GM21576 (cell line): ENCODE measurements at regions not wholly inside any gene's neighbourhood (a gene's known extent, or its start where the extent isn't known, plus 50 kb on each side); places are given as distances from the start of the nearest gene placed in this dataset.

Source experiments
- ATAC-seq: cut with Tn5 transposase; IDR thresholded peaks from one replicate; pipeline ENCODE4 v1.9.1; 2021; ENCODE audit warnings: mild to moderate bottlenecking, moderate library complexity; ENCODE audit not compliant: unreplicated experiment

DNA sequence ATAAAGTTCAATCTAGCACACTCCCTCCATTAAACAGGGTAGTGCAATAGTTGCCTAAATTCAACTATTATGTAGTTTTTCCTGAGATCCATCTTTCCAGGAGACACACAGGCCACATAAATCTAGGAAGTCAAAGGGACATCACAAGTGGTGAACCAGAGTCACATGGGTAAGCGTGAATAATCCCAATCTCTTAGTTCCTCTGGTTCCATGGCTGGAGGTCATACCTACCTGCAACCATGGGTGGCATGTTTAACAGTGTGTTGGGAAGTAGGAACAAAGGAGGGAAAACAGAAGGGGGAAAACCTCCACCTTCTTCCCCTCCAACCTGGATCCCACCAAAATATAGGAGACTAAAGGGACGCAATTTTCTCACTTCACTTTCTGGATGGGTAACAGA lies 2651.6 kb downstream of the ARAP2 start:
- no peak for ATAC-seq

DNA sequence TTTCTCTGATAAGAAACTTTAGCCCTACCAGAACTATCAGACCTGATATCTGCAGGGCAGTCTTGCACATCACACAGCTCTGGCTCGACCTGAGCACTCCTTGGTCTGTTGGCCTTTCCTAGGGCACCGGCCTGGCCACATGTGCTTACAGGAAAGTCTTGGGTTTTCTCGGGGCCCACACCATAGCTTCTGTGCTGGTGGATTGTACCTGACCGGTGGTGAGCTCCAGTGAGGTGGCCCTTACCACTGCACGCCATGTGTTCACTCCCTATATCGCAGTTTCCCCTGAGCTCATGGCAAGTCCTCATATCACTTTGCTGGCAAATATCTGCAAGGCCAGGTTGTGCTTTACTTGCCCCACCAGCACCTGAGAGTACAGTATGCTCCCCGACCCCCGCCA lies 2637.4 kb downstream of the ARAP2 start:
- ATAC-seq: no peak

DNA sequence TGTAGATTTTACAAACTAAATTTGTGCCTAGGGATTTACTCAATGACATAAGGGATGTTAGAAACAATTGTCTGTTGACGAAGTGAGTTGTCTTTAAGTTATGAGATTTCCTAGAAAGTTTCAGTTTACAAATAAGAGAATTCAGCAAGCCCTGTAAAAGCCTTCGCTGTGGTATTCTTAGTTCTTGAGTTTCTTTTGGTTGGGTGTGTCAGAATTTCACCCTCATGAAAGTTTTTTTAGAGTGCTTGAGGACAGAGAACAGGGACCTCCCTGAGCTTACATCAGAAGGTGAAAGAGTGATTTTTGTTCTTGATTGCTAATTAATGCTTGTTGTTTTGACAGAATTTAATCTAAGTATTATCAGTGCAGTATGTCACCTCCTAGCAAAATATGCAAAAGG lies 2628.2 kb downstream of the ARAP2 start:
- no peak for ATAC-seq

DNA sequence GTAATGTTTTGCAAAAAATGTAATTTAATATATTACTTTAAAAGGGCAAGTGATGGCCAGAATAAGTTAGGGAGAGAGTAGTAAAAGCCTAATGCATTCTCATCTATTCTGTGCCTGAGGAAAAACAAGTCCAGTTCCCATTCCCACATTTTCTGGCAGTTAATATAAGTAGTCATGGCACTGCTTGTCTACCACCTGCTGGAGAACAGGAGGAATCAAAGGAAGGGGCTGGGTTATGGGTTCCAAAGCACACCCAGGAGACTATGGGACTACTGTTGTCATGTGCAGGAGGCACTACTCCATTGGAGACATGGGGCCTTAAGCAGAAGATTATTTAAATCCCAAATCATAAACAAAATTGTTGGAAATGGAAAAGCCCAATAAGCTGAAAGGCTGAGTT lies 2618.6 kb downstream of the ARAP2 start:
- no peak for ATAC-seq

DNA sequence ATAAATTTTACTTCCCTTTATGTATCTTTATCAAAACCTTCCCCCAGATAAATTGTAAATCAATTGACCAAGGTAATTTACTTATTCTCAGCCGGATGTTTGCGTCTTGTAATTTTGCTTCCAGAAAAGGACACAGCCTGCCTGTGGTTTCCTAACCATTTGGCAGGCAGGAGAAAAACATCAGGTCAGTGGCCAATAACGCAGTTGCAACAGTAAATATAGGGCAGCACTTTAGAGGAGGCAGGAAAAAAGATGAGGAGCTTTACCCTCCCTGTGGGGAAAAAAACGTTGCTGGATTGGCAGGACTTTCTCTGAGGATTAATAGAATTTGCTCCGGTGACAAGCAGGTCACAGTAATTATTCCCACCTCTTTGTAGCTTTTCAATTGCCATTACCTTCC lies 2618.1 kb downstream of the ARAP2 start:
- ATAC-seq: no peak

DNA sequence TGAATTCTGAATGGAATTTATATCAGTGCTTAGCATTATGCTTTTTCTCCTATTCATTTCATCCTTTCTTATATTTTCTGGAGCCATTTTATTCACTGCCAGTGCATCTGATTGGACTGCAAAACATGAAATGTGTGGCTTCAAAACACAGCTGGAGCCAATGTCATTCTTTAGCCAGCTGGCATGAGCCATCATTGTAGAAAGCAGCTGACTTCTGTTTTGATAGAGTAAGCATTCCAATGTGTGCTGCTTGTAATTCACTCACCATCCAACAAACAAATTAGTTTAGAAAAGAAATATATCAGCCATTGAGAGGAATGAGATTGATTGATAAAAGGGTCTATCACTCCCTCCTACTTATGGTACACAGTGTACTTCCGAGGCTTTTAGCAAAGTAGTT lies 2616.0 kb downstream of the ARAP2 start:
- no peak for ATAC-seq

DNA sequence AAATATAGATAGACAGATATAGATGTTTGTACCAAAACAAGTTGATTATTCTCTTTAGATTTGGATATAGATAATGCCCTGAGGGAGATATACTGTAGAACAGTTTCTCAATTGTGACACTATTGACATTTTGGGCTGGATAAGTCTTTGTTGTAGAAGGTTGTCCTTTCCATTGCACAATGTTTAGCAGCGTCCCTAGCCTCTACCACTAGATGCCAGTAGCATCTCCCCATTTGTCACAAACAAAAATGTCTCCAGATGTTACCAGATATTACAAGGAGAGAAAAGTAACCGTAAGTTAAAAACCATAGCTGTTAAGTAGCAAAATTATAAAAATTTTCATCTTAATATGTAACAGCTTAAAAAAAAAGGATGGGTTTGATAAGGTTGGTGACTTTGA lies 2595.3 kb downstream of the ARAP2 start:
- ATAC-seq: no peak

DNA sequence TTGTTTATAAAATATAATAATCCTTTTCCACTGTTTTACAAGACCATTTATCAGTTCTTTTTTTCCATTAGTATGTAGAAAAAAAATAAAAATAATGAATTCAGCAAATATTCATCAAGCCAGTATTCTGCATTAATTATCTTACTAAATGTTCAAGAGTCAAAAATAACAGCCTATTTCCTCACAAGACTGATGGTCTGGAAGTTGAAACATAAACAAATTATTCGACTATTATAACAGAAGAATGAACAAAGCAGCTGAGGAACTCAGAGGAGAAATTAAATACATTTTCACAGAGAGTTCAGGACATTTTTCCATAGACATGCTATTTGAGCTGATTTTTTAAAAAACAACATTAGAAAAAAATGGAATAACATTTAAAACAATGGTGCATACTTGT lies 2594.8 kb downstream of the ARAP2 start:
- no peak for ATAC-seq

DNA sequence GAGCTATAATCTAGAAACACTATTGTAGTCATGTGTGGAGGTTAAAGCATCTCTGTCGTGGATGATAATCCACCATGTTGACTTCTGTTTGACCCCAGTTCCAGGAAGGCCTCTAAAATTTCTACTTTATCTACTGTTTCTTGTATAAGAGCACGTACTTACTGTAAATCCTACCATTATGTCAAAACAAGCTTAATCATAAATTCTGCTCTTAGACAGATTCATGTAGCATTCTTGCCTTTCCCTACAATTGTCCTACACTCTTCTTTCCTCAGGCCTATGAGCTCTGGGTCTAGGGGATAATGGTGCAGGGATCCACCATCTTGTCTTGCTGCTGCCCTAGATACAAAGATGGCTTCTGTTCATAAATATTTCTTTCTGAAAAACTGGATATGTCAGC lies 2594.3 kb downstream of the ARAP2 start:
- ATAC-seq: no peak

DNA sequence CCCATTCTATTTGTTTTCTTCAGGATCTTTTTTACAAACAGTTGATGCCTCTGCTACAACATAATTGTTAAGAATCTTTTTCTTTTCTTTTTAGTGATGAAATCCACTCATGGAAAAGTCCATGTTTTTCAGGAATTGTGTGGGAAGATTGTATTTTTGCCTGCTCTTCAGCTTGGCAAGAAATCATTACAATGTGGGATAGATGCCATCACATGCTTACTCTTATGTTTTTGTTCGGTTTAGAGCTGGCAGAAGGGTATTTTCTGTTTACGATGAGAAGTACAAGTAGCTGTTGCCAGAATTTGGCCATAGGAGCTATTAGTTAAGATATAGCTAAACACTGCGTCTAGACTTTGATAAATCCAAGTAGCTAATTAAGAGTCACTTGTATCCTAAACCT lies 2585.3 kb downstream of the ARAP2 start:
- no peak for ATAC-seq

DNA sequence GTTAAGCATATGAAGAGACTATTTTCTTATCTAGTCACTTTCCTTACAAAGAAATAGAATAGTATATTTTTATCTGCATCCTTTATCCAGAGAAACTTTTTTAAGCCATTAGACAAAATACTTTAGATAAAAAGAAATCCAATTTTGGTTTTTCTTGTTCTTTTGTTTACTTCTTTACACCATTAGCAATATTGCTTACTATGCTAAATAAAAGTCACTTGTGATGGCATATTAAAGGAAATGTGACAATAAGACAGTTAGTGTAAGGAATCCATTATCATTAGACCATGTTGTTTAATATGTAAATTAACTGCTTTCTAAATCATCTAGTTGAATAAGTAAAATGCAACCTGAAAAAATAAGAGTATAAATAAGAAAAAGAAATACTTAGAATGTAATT lies 2582.7 kb downstream of the ARAP2 start:
- no peak for ATAC-seq

DNA sequence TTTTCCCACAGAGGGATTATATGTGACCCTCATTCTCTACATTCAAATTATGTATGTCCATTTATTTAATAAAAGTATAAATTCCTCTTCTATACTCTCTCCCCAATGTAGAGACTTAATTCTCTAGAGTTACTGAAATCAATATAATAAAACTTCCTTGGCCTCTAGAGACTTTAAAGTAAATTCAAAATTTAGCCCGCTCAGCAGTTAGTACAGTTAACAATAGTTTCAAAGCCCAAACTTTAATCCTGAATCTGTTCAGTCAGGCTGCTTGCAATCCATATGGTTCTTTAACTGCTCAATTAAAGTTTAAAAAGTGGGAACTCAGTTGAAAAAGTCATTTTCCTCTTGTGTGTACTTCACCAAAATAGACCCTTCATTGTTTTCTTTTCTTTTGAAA lies 2558.4 kb downstream of the ARAP2 start:
- ATAC-seq: no peak

DNA sequence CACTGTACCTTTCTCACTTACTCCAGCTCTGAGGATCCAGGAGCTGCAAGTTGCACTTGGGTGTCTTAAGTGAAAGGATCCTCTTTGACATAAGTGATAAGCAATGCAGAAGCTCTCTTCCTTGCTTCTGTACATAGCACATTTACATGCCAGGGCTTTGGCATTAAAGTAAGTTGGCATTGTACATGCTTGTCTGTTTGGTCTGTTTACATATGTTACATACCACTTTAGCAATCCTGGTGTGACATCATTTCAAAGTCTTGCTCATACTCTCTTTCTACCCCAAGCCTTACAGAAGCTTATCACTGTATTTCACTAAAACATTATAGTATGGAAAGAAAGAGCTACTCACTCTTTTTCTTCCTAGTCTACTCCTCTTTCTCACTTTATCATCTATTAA lies 2548.3 kb downstream of the ARAP2 start:
- ATAC-seq: no peak

DNA sequence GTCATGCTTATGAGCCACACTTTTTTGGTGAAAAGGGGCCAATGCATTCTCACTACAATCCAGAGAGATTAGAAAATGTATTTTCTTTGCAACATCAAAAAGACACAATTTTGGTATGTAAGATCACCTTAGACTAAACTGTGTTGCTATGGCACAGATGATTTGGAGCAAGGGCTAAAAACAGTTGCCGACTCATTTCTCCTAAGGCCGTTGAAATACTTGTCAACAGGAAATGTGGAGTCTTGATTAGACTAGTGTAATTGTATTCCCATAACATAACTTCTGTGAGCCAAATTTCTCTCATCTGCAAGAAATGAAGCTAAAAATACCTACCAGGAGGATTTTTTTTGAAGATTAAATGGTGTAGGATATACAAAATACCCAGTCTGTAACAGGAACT lies 2547.7 kb downstream of the ARAP2 start:
- no peak for ATAC-seq

DNA sequence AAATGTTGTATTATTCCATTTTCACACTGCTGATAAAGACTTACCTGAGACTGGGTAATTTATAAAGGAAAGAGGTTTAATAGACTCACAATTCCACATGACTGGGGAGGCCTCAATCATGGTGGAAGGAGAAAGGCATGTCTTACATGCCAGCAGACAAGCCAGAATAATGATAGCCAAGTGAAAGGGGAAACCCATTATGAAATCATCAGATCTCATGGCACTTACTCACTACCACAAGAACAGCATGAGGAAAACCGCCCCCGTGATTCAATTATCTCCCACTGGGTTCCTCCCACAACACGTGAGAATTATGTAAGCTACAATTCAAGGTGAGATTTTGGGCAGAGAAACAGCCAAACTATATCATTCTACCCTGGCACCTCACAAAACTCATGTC lies 2535.1 kb downstream of the ARAP2 start:
- no peak for ATAC-seq

DNA sequence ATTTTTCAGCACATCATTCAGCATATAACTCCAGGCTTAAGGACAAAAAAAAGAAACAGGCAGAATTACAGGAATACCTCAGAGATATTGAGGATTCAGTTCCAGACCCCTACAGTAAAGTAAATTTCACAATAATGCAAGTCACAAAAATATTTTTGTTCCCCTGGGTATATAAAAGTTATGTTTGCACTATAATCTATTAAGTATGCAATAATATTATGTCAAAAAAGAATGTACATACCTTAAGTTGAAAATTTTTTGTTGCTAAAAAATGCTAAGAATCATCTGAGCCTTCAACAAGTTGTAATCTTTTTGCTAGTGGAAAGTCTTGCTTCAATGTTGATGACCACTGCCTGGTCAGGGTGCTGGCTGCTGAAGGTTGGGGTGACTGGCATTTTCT lies 2532.5 kb downstream of the ARAP2 start:
- no peak for ATAC-seq

DNA sequence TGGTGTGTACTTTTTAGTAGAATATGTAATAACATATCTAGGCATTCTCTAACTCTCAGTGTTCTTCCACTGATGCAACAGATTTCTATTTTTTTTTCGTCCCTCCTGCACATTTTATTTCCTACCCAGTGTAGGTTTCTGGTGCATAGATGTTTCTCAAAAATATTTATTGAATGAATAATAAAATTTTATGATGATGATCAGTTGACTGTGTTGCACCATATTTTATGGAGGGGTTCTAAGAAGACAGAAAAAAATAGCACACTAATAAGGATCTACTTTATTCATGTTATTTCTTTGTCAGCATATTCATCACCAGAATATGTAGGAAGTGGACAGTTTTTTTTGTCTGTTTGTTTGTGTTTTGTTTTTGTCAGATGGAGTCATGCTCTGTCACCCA lies 2529.3 kb downstream of the ARAP2 start:
- no peak for ATAC-seq

DNA sequence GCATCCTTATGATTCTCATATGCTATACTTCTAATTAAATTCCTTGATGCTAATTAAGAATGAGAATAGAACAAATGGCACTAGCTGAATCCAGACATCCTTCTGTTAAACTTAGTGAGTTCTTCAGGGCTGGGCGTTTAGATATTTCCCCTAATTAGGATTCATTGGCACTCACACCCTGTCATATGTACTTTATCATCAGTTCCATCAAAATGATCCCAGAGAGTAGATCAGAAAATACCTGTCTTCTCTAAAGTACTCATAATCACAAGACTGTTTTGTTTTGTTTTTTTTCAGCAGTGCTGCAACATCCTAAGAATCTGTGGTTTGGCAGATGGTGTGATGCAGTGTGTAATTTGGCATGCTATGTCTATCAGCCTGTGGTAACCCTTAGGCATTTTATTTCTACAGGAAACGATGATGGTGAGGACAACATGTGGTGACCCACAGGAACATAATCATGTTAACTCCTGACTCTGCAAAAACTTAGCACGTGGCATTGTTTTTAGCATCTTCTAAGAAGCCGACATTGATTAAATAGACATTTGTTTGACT lies 2528.4 kb downstream of the ARAP2 start:
- no peak for ATAC-seq

DNA sequence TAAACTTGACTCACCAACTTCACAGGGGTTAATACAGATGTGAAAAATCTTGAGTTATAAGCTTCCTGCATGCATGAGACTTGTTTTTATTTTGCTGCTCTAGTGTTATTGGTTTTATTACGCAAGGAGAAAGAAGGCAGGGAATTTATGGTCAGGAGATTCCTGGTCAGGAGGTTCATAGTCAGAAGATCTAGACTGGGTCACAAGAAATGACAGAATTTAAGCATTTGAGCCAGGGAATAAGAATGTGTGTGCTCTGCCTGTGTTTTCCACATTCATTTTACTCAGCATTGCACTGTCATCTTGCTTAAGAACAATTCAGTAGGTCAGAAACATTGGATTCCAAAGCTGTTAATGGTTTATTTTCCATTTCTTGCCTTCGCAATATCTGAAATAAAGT lies 2522.1 kb downstream of the ARAP2 start:
- no peak for ATAC-seq

DNA sequence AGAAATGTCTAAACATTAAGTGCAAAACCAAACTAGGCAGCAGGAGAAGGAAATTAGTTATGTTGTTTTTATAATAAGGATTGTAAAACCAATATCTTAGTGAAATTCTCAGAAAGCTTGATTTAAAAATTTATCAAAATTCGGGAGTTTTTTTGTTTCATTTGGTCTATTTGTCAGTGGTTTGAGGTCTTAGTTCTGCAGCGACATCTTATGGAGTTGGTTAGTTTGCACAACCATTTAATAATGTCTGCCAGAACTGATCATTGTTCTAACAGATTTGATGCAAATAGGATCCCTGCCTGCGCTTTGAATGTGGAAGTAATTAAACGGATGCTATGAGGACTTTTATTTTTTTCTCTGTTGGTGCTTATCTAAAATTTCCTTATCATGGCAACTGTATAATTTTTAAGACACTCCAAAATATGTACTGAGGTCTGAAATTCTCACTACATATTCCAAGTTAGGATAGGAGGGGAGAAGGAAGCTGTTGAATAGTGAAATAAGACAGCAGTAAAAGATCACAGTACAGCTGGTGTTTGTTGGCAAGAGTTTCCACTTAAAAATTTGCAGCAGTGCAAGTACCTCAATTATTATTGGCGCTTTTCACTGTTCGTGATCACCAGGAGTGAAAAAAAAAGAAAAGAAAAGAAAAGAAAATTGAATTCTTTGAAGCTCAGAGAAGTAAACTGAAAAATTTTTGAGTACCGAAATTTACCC lies 2521.4 kb downstream of the ARAP2 start:
- ATAC-seq: no peak

DNA sequence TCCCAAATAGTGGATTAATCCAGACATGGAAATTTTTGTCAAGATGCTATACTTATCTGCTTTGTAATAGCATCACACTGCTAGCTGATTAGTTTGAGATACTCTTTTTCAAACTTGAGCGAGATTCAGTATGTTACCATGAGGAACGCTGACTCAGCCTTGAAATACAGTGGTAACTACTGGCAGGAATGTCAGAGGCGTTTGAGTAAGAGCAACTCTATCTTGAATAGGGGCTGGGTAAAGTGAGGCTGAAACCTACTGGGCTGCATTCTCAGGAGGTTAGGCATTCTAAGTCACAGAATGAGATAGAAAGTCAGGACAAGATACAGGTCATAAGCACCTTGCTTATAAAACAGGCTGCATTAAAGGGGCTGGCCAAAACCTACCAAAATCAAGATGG lies 2519.6 kb downstream of the ARAP2 start:
- no peak for ATAC-seq

DNA sequence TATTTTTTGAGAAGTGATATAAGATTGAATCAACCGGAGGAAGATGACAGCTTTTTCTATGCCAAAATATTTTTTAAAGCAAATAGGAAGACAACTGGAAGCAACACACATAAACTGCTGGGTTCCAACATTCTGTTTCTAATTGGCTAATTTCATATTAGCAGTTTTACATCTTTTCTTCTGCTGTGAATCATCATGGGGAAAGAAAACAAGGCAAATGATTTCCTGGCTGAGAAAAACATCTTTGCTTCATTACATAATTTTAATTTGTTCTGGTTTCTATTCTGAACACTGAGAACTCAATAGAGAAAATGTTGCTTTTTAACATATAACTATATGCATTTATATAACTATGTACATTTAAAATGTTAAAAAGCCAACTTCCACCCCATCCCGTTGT lies 2518.5 kb downstream of the ARAP2 start:
- no peak for ATAC-seq

DNA sequence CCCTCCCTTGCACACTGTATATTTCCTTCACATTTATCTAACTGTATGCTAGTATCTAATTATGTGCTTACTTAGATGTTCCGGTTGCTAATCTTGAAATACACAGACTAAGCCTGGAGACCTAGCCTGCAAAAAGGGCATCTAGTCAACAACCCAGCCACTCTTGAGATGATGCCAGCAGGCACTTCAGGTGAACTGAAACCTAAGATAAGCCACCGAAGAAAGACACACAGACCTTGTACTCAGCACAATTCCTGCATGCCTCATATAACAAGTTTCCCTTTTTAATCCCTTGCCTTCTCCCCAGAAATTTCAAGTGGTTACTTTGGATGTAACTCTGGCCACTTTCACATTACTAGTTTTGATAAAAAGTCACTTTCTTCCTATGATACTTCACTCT lies 2506.6 kb downstream of the ARAP2 start:
- ATAC-seq: no peak
